ENCODE measurements at regions not wholly inside any gene's neighbourhood (a gene's known extent, or its start where the extent isn't known, plus 50 kb on each side); places are given as distances from the start of the nearest gene placed in this dataset.
A peak's percentile ranks its signal among the peaks of the same experiment; 100 is the strongest.

DNA sequence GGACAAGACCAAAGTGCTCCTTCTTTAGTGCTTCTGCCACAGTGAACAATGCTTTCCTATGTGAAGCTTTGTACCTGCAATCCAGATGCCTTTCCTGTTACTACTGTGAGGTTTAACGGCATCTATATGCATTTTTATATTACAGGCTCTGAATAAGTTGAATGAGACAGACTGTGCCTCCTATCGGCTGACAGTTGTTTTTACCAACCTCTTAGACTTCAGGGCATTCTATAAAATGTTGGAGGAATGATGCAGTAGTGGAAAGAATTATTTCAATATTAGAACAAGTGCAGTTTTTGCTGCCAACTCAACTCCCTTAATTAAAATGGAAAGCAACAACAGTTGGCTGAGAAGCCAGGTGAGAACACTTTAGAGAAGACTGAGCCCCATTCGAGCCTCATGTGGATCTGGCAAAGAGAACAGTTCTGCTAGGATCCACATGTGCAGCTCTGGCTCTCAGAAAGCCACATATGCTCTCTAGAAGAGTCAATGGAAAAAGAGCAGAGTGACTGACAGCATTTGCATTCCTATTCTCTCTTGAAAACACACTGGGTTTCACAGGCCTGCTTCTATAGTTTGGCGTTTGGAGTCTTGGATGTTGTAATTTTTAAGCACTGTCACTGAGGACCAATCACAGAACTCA lies 147.5 kb downstream of the LURAP1L start:
- DNase-seq (ENCODE audit: missing footprints): no peak
- intact Hi-C loops (cut with DNase I): no loop called here
- peak; percentile 44 for ATAC-seq

DNA sequence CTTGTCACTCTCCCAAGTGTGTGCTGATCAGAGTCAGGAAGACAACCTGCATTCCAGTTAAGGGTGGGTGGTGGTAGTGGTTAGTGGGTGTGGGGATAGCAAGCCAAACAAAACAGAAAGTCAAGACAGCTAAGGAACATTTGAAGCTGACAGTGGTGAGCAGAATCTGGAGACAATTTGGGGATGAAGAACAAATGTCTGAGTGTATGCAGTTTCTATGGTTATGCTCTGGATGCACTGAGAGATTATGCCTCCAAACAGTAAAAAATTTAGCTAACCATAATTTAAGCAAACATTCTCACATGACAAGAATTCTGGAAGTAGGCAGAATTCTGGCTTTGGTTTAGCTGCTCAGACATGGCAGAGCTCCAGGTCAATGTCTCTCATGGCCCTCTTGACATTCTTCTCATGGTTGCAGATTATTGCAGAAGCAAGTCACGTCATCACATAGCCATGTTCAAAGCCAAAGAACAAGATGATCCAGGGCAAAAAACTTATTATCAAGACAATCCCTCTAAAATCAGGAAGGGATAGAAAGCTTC lies 148.7 kb downstream of the LURAP1L start:
- ATAC-seq (peak; percentile 83), DNase-seq (ENCODE audit: missing footprints) (no peak)
- intact Hi-C loops (cut with DNase I): no loop called here

- no peak for ATAC-seq
- no peak for DNase-seq (ENCODE audit: missing footprints)
- intact Hi-C loops (cut with DNase I): no loop called here
These were observed 156.1 kb downstream of the LURAP1L start for GRCh38 chr9:12930906-12931305.

DNA sequence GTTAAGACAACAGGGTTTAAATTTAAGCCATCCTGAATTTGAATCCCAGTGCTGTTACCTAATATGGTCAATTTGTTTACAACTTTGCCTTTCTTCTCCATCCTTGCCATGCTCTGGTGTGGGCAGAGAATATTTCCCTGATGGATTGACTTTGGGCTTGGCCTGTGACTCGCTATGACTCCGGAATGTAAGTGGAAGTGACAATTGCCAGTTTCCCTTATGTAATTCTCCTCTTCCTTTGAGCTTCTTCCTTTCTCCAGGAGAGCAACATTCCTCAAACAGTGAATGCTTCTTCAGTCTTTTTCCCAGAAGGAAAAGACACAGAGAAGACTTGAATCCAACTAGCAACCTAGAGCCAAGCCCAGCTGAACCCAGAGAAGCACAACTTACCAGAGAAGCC lies 159.1 kb downstream of the LURAP1L start:
- no peak for ATAC-seq
- intact Hi-C loops (cut with DNase I): no loop called here
- DNase-seq (ENCODE audit: missing footprints): no peak

- no peak for DNase-seq (ENCODE audit: missing footprints)
- no peak for ATAC-seq
- intact Hi-C loops (cut with DNase I): no loop called here
These were observed 159.9 kb downstream of the LURAP1L start for GRCh38 chr9:12934545-12935272.

DNA sequence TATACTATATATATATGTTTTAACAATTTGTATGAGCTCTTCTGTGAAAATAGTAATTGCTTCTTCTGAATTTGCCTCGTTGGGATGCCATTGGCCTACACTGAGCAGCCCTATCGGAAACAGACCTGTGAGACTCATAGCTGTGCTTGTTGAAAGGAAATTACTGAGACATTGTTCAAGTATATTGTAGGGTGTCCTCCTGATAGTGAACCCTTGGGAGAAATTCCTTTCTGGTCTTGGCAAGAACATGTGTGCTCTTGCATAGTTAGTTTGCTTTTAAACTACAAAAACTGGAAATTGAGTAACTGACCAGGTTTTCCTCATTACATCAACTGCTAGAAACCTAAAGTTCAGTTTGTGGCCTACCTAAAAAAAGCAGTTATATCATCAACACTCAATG lies 160.9 kb downstream of the LURAP1L start:
- DNase-seq (ENCODE audit: missing footprints) (no peak), ATAC-seq (peak; percentile 50)
- intact Hi-C loops (cut with DNase I): no loop called here

GRCh38 chr9:12954441-12954840 lies 179.6 kb downstream of the LURAP1L start:
- ATAC-seq (no peak), DNase-seq (ENCODE audit: missing footprints) (no peak)
- intact Hi-C loops (cut with DNase I): no loop called here

DNA sequence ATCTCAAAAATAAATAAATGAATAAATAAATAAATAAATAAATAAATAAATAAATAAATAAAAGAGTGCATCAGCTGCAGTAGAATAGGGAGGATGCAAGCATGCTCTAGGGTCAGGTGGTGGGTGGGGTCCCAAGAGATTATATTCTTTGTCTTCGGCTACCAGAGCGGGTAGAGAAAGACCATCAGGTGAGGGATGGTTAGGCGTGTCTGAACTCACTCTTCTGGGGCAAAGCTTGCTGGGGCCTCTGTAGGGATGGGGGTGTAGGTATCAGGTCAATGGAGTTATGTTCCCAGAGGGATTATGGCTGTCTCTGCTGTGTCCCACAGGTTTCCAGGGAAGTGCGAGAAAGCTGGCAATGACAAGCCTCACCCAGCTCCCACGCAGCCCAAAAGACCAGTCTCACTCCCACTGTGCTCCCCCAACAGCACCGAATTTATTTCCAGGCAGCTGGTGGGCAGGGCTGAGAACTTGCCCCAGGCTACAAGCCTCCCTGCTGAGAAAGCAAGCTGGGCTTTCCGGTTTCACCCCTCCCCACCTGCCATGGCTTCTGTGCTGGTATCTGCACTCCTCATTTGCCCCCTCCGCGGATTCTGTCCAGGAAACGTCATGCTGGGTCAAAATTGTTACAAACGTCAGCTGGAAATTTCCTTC lies 180.8 kb downstream of the LURAP1L start:
- intact Hi-C loops (cut with DNase I): no loop called here

GRCh38 chr9:12956261-12956660 lies 181.4 kb downstream of the LURAP1L start:
- ATAC-seq (no peak), DNase-seq (ENCODE audit: missing footprints) (no peak)
- intact Hi-C loops (cut with DNase I): no loop called here

More for the DNA sequence above, 180.8 kb downstream of the LURAP1L start:
- DNase-seq (ENCODE audit: missing footprints) (no peak), ATAC-seq (no peak)

- intact Hi-C loops (cut with DNase I): no loop called here
- ATAC-seq (no peak), DNase-seq (ENCODE audit: missing footprints) (no peak)
These were observed 182.0 kb downstream of the LURAP1L start for GRCh38 chr9:12956805-12957204.

GRCh38 chr9:12958279-12958678 lies 183.5 kb downstream of the LURAP1L start:
- ATAC-seq: no peak
- no peak for DNase-seq (ENCODE audit: missing footprints)
- intact Hi-C loops (cut with DNase I): no loop called here

- intact Hi-C loops (cut with DNase I): no loop called here
- DNase-seq (ENCODE audit: missing footprints) (no peak), ATAC-seq (no peak)
These were observed 183.9 kb downstream of the LURAP1L start for GRCh38 chr9:12958708-12959107.

DNA sequence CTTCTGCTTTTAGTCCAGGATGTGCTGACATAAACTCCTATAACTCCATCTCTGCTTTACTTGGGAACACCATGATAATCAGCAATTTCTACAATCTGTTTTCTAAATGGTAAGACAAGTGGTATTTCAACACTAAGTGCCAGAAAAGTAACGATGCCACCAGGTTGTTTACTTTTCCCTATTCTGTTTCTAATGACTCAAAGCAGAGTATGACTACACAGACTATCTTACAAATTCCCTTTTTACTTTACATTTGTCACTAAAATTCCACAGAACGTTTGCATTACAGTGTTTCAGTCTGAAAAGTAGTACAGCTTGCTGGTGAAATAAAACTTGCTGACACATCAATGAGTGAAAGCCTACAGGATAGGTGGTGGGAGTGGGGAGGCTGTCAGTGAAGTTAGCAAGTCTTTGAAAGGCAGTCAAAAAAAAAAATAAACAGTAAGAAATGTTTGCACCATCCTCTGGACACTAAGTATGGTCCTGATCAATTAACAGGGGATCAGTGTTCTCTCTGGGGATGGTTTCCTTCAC lies 186.5 kb downstream of the LURAP1L start:
- intact Hi-C loops (cut with DNase I): no loop called here
- no peak for ATAC-seq

DNA sequence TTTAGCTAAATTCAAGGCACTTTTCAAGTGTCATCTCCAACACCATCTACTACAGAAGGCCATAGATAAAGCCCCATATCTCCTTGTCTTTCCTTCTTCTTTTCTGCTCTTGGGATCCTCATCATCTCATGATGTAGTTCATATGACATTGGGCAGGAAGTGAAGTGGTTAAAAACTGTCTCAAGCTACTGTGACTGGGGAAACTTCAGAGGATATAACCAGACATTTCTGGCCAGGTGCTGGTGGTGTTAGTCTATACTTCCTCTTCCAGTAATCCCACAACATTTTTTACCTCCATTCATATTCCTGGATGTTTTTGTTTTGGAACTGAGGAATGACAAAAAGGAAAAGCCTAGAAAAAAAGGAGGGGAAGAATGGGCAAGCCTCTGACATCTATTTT lies 188.7 kb downstream of the LURAP1L start:
- no peak for ATAC-seq
- intact Hi-C loops (cut with DNase I): no loop called here

More for the DNA sequence above, 186.5 kb downstream of the LURAP1L start:
- no peak for DNase-seq (ENCODE audit: missing footprints)

DNA sequence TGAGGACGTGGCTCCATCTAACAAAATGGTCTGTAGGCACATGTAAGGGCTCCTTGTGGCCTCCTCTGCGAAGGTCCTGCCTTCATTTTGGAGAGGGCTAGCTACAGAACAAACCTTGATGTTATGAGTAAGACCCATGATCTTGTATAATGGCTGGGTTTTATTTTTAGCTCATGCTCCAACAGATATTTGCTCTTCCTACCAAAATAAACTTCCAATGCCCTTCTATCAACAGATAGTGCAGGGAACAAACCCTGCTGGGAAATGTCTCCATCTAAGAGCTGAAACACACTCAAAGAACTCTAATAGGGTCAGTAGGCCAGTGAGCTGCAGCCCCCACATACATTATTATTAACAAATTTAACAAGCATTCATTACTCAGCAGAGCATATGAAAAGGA lies 189.5 kb downstream of the LURAP1L start:
- ATAC-seq (peak; percentile 37), DNase-seq (ENCODE audit: missing footprints) (no peak)
- intact Hi-C loops (cut with DNase I): no loop called here

More for the DNA sequence above, 188.7 kb downstream of the LURAP1L start:
- DNase-seq (ENCODE audit: missing footprints): no peak

DNA sequence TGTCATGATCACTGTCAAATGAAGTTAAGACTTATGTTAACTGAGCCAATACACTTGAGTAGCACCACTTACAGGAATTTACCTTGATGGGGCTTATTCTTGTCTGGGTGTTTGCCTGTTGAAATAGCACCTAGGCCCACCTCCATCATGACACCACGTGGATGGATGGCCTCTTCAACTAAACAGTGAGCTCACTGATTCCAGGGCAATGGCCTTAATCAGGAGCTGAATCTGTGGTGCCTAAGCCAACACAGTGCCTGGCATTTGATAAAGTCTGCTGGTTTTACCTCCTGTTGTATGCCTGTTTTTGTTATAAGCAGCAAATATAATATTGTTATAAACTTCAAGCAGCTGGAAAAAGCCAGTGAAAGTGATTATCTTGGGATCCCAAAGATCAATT lies 190.5 kb downstream of the LURAP1L start:
- intact Hi-C loops (cut with DNase I): no loop called here
- ATAC-seq (no peak), DNase-seq (ENCODE audit: missing footprints) (no peak)

DNA sequence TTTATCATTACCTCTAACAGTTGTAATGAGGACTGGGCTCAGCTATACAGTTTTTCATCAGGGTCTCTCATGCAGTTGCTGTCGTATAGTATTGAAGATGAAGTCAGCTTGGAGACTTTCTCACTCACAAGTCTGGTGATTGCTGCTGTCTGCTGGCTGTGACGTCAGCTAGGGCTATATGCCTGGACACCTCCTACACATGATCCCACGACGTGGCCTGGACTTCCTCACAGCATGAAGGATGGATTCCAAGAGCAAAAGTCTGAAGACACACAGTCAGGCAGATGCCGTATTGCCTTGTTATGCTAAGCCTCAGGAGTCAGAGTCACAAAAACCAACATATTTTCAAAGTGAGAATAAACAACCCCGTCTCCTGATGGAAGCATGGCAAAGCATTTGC lies 193.3 kb downstream of the LURAP1L start:
- DNase-seq (ENCODE audit: missing footprints) (no peak), ATAC-seq (no peak)
- intact Hi-C loops (cut with DNase I): no loop called here

DNA sequence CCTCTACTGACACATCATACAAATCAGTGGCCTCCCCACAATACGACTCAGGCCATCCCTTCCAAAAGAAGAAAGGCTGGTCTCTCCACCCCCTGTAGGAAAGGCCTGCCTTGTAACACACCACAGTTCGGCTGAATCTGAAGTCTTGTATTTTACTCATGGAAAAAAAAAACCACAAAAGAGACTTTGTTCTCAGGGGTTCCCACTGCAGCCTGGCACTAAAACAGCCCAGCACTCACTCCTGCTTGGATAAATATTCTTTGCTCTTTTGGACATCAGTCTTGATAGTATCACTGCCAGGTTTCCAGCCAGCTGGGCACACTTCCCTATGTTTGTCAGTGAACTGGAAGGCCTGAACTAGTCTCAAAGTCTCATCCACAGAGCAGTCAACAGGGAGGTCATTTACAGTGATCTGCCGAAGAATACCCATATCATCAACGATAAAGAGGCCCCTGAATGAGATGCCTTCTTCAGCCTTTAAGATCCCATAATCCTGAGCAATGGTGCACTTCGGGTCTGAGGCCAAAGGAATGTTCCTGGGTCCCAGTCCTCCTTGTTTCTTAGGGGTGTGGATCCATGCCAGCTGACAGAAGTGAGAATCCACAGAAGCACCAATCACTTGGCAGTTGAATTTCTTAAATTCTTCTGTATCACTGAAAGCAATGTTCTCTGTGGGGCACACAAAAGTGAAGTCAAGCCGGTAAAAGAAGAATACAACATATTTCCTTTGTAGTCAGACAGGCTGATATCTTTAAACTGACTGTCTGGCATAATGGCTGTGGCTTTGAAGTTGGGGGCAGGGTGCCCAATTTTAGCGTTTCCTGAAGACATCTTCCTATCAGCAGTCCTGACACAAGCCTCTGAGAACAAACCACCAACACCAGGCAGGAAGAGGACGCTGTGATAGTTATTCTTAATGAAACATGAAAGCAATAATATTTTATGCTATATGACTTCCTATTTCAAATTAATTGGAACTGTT lies 198.1 kb downstream of the LURAP1L start:
- intact Hi-C loops (cut with DNase I): no loop called here
- no peak for DNase-seq (ENCODE audit: missing footprints)
- peak; percentile 64 for ATAC-seq

- intact Hi-C loops (cut with DNase I): no loop called here
- no peak for ATAC-seq
- DNase-seq (ENCODE audit: missing footprints): no peak
These were observed 198.9 kb downstream of the LURAP1L start for GRCh38 chr9:12973710-12974109.
